Stimulated activated CD4-positive, alpha-beta T cell treated with anti-CD3 and anti-CD28 coated beads, Interleukin-1b, Interleukin-23, amount 100 ng/mL, for 48 hours (primary cell): ENCODE measurements at regions not wholly inside any gene's neighbourhood (a gene's known extent, or its start where the extent isn't known, plus 50 kb on each side); places are given as distances from the start of the nearest gene placed in this dataset.
"Not testable (repeated sequence)": the region's sequence is repeated elsewhere in the genome, so short reads cannot be mapped to it uniquely, and the experiment has no call there.

Experiments used
- DNase-seq: peaks from one replicate; pipeline ENCODE4 v3.0.0-alpha.2; 2020

- not testable (repeated sequence) for DNase-seq
Measured at GRCh38 chr18:8913606-8914403, 188.7 kb upstream of the NDUFV2 start.

- not testable (repeated sequence) for DNase-seq
Measured at GRCh38 chr18:8914404-8915264, 187.9 kb upstream of the NDUFV2 start.

- DNase-seq: not testable (repeated sequence)
Measured at GRCh38 chr18:8920856-8921787, 181.4 kb upstream of the NDUFV2 start.

GRCh38 chr18:8926464-8926863 lies 176.0 kb upstream of the NDUFV2 start:
- DNase-seq: no peak

- no peak for DNase-seq
Measured at GRCh38 chr18:8928044-8928443, 174.5 kb upstream of the NDUFV2 start.

GRCh38 chr18:8928847-8929780 lies 173.4 kb upstream of the NDUFV2 start:
- no peak for DNase-seq

- no peak for DNase-seq
Measured at GRCh38 chr18:8930990-8931616, 171.4 kb upstream of the NDUFV2 start.

GRCh38 chr18:8932866-8933265 lies 169.6 kb upstream of the NDUFV2 start:
- DNase-seq: no peak

- no peak for DNase-seq
Measured at GRCh38 chr18:8933714-8934284, 168.7 kb upstream of the NDUFV2 start.

GRCh38 chr18:8935346-8935745 lies 167.2 kb upstream of the NDUFV2 start:
- DNase-seq: not testable (repeated sequence)

GRCh38 chr18:8936619-8937018 lies 165.9 kb upstream of the NDUFV2 start:
- no peak for DNase-seq

GRCh38 chr18:8937160-8938094 lies 165.1 kb upstream of the NDUFV2 start:
- DNase-seq: no peak

- DNase-seq: no peak
Measured at GRCh38 chr18:8938817-8939216, 163.7 kb upstream of the NDUFV2 start.

GRCh38 chr18:8942021-8942908 lies 160.2 kb upstream of the NDUFV2 start:
- no peak for DNase-seq

GRCh38 chr18:8942909-8943545 lies 159.5 kb upstream of the NDUFV2 start:
- no peak for DNase-seq

GRCh38 chr18:8943900-8944870 lies 158.3 kb upstream of the NDUFV2 start:
- DNase-seq: no peak

GRCh38 chr18:8944871-8945245 lies 157.6 kb upstream of the NDUFV2 start:
- DNase-seq: no peak
